K562 (cell line): ENCODE measurements at regions not wholly inside any gene's neighbourhood (a gene's known extent, or its start where the extent isn't known, plus 50 kb on each side); places are given as distances from the start of the nearest gene placed in this dataset.

ENCODE experiments used
- ATAC-seq: fragments of 200-7000 bp; cut with Tn5 transposase; 3 replicates; pipeline ENCODE4 v1.9.1; 2020; ENCODE audit warnings: moderate library complexity
- BruUV-seq: library from RNA; stranded (reverse); fragments of 400-500 nt; replicated peaks from 2 replicates; lab custom pipeline; 2021; lab: Mats Ljungman, UMichigan
- CTCF ChIA-PET: fragments of 300-600 bp; formaldehyde crosslinking; extraction: SDS; loops from one replicate; lab custom pipeline; 2021; ENCODE audit warnings: low intra/inter-chr PET ratio; lab: Yijun Ruan, JAX
- POLR2A ChIA-PET: fragments of 300-600, 350-650 bp; sonication (Branson Sonifier 250); formaldehyde crosslinking; extraction: SDS; loops from one replicate; lab custom pipeline; 2021; ENCODE audit warnings: antibody characterized with exemption, inconsistent platforms; lab: Yijun Ruan, JAX
- DNase-seq, 4 experiments: peaks; one replicate each; pipeline versions ENCODE4 v3.0.0 to v3.0.0-alpha.2; 2011 to 2018; ENCODE audit warnings: low spot score in 3 of 4, mixed read lengths in 3 of 4; ENCODE audit errors: extremely low read depth in 1 of 4
- FAIRE-seq: peaks from 2 replicates; lab custom pipeline; 2011; peaks lifted over from hg19 to GRCh38; lab: Jason Lieb, UNC
- H2AFZ ChIP-seq: 2 replicates; pipeline ENCODE4 v1.6.0; 2011; ENCODE audit warnings: low read depth, low read length, control low read depth, inconsistent platforms
- H3K27ac ChIP-seq: fragments of 200-600 bp; 3 replicates; pipeline ENCODE4 v1.8.0; 2011; ENCODE audit warnings: low read depth, mild to moderate bottlenecking, control low read depth, inconsistent platforms, low read length, moderate library complexity, mixed read lengths; ENCODE audit errors: extremely low read depth
- H3K27me3 ChIP-seq, 2 experiments: fragments of 300-600 bp in 1 of 2; 2 replicates in 1 of 2; 3 replicates in 1 of 2; pipeline versions ENCODE4 v1.6.0 to v1.8.0; 2011; ENCODE audit warnings: inconsistent platforms in 2 of 2, low read length in 2 of 2, mild to moderate bottlenecking in 1 of 2, mixed read lengths in 1 of 2, moderate library complexity in 1 of 2; ENCODE audit not compliant: control insufficient read depth in 2 of 2, insufficient read depth in 2 of 2
- H3K36me3 ChIP-seq: fragments of 300-600 bp; 3 replicates; pipeline ENCODE4 v1.8.0; 2011; ENCODE audit warnings: mild to moderate bottlenecking, low read length, inconsistent platforms; ENCODE audit not compliant: control insufficient read depth, insufficient read depth
- H3K4me1 ChIP-seq, 2 experiments: fragments of 200-600 bp in 1 of 2; replicated peaks in 1 of 2; 2 replicates in 1 of 2; 3 replicates in 1 of 2; pipeline versions ENCODE4 v1.5.1 to v1.8.0; 2011; ENCODE audit warnings: inconsistent platforms in 2 of 2, low read length in 2 of 2, mild to moderate bottlenecking in 1 of 2, mixed read lengths in 1 of 2, moderate library complexity in 1 of 2; ENCODE audit not compliant: control insufficient read depth in 2 of 2, insufficient read depth in 2 of 2
- H3K4me2 ChIP-seq: 2 replicates; pipeline ENCODE4 v1.6.1; 2011; ENCODE audit warnings: low read length, control low read depth, inconsistent platforms, mixed read lengths; ENCODE audit not compliant: insufficient read depth
- H3K4me3 ChIP-seq: fragments of 200-600 bp; sonication (generic), shearing (Covaris generic); 2 replicates; pipeline ENCODE4 v1.5.1; 2016; ENCODE audit warnings: control low read depth, inconsistent platforms
- H3K79me2 ChIP-seq: fragments of 200-600 bp; 3 replicates; pipeline ENCODE4 v1.8.0; 2011; ENCODE audit warnings: low read length, inconsistent platforms; ENCODE audit not compliant: control insufficient read depth, insufficient read depth
- H3K9ac ChIP-seq, 2 experiments: 2 replicates each; pipeline versions ENCODE4 v1.6.0 to v1.6.1; 2011; ENCODE audit warnings: low read depth in 2 of 2, low read length in 2 of 2, control low read depth in 1 of 2, inconsistent platforms in 1 of 2, mild to moderate bottlenecking in 1 of 2, mixed read lengths in 1 of 2; ENCODE audit not compliant: insufficient read depth in 1 of 2
- H3K9me1 ChIP-seq: one replicate; pipeline ENCODE4 v1.6.0; 2011; ENCODE audit warnings: inconsistent platforms, mild to moderate bottlenecking, low read length, moderate library complexity; ENCODE audit not compliant: control insufficient read depth, insufficient read depth
- H3K9me3 ChIP-seq: replicated peaks from 2 replicates; pipeline ENCODE4 v1.5.1; 2011; ENCODE audit warnings: low read depth, low read length, inconsistent platforms; ENCODE audit not compliant: control insufficient read depth, insufficient read depth
- H4K20me1 ChIP-seq: replicated peaks from 2 replicates; pipeline ENCODE4 v1.6.1; 2011; ENCODE audit warnings: low read length, inconsistent platforms, mixed read lengths; ENCODE audit not compliant: control insufficient read depth, insufficient read depth
- FOXP1 ChIP-seq: sonication (generic); formaldehyde crosslinking; IDR thresholded peaks from 2 replicates; pipeline ENCODE4 v1.8.0; 2022; ENCODE audit warnings: mild to moderate bottlenecking, missing genetic modification reagents
- LCOR ChIP-seq: sonication (generic); formaldehyde crosslinking; IDR thresholded peaks from 2 replicates; pipeline ENCODE4 v1.8.0; 2022; ENCODE audit warnings: mild to moderate bottlenecking, missing genetic modification reagents
- POLR2B ChIP-seq: fragments of 450-650 bp; IDR thresholded peaks from 2 replicates; pipeline ENCODE4 v1.6.1; 2018; ENCODE audit warnings: low read depth; ENCODE audit not compliant: partially characterized antibody
- RBM25 ChIP-seq: fragments of 200-400 bp; formaldehyde crosslinking; IDR thresholded peaks from 2 replicates; pipeline ENCODE4 v1.6.1; 2018; ENCODE audit warnings: low read length, low read depth, moderate library complexity; ENCODE audit not compliant: severe bottlenecking
- SETDB1 ChIP-seq: IDR thresholded peaks from one replicate; pipeline ENCODE4 v1.6.1; 2012; ENCODE audit warnings: low read length, control low read depth, inconsistent platforms
- SIX5 ChIP-seq, 2 experiments: IDR thresholded peaks; 2 replicates each; pipeline ENCODE4 v1.6.1; 2011; ENCODE audit warnings: low read length in 2 of 2, borderline replicate concordance in 1 of 2, low read depth in 1 of 2, mild to moderate bottlenecking in 1 of 2, moderate library complexity in 1 of 2; ENCODE audit not compliant: insufficient read depth in 1 of 2
- SMAD2 ChIP-seq: fragments of 150-350 bp; IDR thresholded peaks from 2 replicates; pipeline ENCODE4 v1.6.1; 2014; ENCODE audit warnings: low read depth, mild to moderate bottlenecking, low read length
- TEAD4 ChIP-seq, 2 experiments: sonication (generic) in 1 of 2; formaldehyde crosslinking in 1 of 2; IDR thresholded peaks; 2 replicates each; pipeline versions ENCODE4 v1.6.1 to v1.8.0; 2012 to 2022; ENCODE audit warnings: borderline replicate concordance in 1 of 2, inconsistent platforms in 1 of 2, low read length in 1 of 2, mild to moderate bottlenecking in 1 of 2, missing genetic modification reagents in 1 of 2
- USF2 ChIP-seq: sonication (generic); formaldehyde crosslinking; IDR thresholded peaks from 2 replicates; pipeline ENCODE4 v1.5.0; 2020; ENCODE audit warnings: missing genetic modification reagents
- ZNF12 ChIP-seq: sonication (generic); formaldehyde crosslinking; IDR thresholded peaks from 2 replicates; pipeline ENCODE4 v1.4.0; 2020; ENCODE audit warnings: mild to moderate bottlenecking, missing genetic modification reagents
- ZNF140 ChIP-seq: fragments of 250-450 bp; sonication (Bioruptor Pico); IDR thresholded peaks from 2 replicates; pipeline ENCODE4 v1.8.0; 2021; ENCODE audit warnings: moderate library complexity, mild to moderate bottlenecking, inconsistent platforms
- WGBS: fragments of 100-300 bp; shearing (Covaris generic); methylation state at CpG from one replicate; pipeline ENCODE4 v1.1.6; 2016; ENCODE audit warnings: low coverage, mixed read lengths; ENCODE audit not compliant: insufficient coverage; ENCODE audit errors: missing lambda C conversion rate; 5-methylcytosine and 5-hydroxymethylcytosine counted together
- in situ Hi-C: fragments of 300-500 bp; cut with MboI; formaldehyde crosslinking; loops from 4 replicates; pipeline ENCODE4 v1.15.0; 2018; ENCODE audit warnings: inconsistent platforms, mixed read lengths
- intact Hi-C: fragments of 100-400 bp; cut with micrococcal nuclease; formaldehyde crosslinking; loops from 2 replicates; pipeline ENCODE4 v1.14.2; 2022
- TF ChIP-seq, protein P1 (sequence below): fragments of 450-650 bp; conservative IDR thresholded peaks from 2 replicates; pipeline ENCODE4 v1.6.1; 2016; ENCODE audit warnings: missing genetic modification characterization, low read depth, mild to moderate bottlenecking, missing compliant biosample characterization, moderate library complexity
- TF ChIP-seq, protein P2 (sequence below), 2 experiments: fragments of 450-650 bp in 1 of 2; sonication (generic) in 1 of 2; formaldehyde crosslinking; conservative IDR thresholded peaks; 2 replicates each; pipeline versions ENCODE4 v1.4.0 to v1.8.1; 2020 to 2022; ENCODE audit warnings: mild to moderate bottlenecking in 1 of 2, missing genetic modification reagents in 1 of 2

DNA sequence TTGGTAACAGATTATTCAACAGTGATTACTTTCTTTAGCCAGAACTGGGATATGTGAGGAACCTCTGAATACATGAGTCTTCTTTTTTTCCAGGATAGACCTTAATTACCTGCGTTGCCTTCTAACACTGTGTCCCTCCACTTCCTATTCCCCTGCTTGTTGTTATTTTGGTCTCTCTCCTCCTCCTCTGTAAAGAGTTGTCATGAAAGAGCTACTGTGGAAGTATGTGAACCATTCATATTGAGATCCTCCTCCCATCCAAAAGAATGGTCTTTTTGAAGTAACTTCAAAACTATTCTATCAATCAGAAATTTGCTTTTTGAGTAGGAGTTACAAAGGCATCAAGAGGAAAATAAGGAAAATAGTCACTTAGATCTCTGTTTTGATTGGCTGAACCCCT, 420.0 kb upstream of the TENM3 start:
- no peak overlapping the region for H3K9ac ChIP-seq
- ChIA-PET CTCF (no interaction called here), POLR2A (no interaction called here)
- no peak overlapping the region for H3K27ac ChIP-seq
- no TSS peak for BruUV-seq
- TF ChIP-seq SIX5 (IDR thresholded peaks at IDR 0.05; ENCODE audit: borderline replicate concordance in 1 of 2, insufficient read depth in 1 of 2, low read depth in 1 of 2, low read length in 2 of 2) (no peak), USF2 (CRISPR knock-in tag) (no peak), TEAD4 (IDR thresholded peaks at IDR 0.05; ENCODE audit: low read length) (no peak), TEAD4 (CRISPR knock-in tag; IDR thresholded peaks at IDR 0.05; ENCODE audit: borderline replicate concordance) (no peak), LCOR (CRISPR knock-in tag) (no peak)
- intact Hi-C loops = no loop called here
- FAIRE-seq = no peak
- no peaks in the 10 kb centered on the region for H3K27me3 ChIP-seq
- no peaks in the 10 kb centered on the region for H3K79me2 ChIP-seq
- no peak overlapping the region for H2AFZ ChIP-seq
- no peaks in the 10 kb centered on the region for H3K9me3 ChIP-seq
- H3K4me1 ChIP-seq = no peaks in the 10 kb centered on the region
- H3K4me3 ChIP-seq = no peak overlapping the region
- no peak overlapping the region for H3K4me2 ChIP-seq
- H3K9me1 ChIP-seq = no peaks in the 10 kb centered on the region
- no peaks in the 10 kb centered on the region for H4K20me1 ChIP-seq
- ATAC-seq = no peak
- in situ Hi-C loops = no loop called here
- H3K36me3 ChIP-seq = no peaks in the 10 kb centered on the region
- 0% methylated on average over 1 of the region's 1 CpG for WGBS
- DNase-seq = no peak

DNA sequence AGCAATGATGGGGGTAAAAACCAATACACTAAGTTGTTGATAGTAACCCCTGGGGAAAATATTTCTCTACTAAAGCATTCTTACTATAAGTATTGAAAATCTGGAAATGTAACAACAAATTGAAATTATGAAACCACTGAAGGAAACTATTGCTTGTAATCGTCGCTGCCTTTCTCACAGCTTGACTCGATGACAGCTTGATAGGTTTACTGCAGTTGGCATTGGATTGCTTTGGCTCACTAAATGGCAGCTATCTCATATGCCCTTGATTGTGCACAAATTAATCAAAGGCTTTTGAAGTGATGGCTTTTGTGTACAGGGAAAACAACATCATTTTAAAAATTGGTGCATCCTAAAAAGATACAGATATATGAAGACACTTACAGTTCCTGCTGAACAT, 419.6 kb upstream of the TENM3 start:
- FAIRE-seq (no peak), DNase-seq (no peak), ATAC-seq (no peak)
- TF ChIP-seq ZNF12 (CRISPR knock-in tag) (no peak), POLR2B (no peak), SETDB1 (no peak), RBM25 (no peak), ZNF140 (no peak), SMAD2 (no peak), FOXP1 (no peak)
- TF ChIP-seq, protein P1, sequence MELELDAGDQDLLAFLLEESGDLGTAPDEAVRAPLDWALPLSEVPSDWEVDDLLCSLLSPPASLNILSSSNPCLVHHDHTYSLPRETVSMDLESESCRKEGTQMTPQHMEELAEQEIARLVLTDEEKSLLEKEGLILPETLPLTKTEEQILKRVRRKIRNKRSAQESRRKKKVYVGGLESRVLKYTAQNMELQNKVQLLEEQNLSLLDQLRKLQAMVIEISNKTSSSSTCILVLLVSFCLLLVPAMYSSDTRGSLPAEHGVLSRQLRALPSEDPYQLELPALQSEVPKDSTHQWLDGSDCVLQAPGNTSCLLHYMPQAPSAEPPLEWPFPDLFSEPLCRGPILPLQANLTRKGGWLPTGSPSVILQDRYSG (tag) = no peak
- TF ChIP-seq, protein P2, sequence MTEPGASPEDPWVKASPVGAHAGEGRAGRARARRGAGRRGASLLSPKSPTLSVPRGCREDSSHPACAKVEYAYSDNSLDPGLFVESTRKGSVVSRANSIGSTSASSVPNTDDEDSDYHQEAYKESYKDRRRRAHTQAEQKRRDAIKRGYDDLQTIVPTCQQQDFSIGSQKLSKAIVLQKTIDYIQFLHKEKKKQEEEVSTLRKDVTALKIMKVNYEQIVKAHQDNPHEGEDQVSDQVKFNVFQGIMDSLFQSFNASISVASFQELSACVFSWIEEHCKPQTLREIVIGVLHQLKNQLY (CRISPR knock-in tag; conservative IDR thresholded peaks at IDR 0.05) = no peak
- intact Hi-C loops (no loop called here), in situ Hi-C loops (no loop called here)
- ChIA-PET POLR2A (no interaction called here), CTCF (no interaction called here)
- H3K36me3 ChIP-seq = no peaks in the 10 kb centered on the region
- no peak overlapping the region for H3K4me2 ChIP-seq
- H4K20me1 ChIP-seq = no peaks in the 10 kb centered on the region
- H3K4me3 ChIP-seq = no peak overlapping the region
- no peak overlapping the region for H3K27ac ChIP-seq
- no peaks in the 10 kb centered on the region for H3K4me1 ChIP-seq
- H3K9me3 ChIP-seq = no peaks in the 10 kb centered on the region
- H2AFZ ChIP-seq = no peak overlapping the region
- H3K79me2 ChIP-seq = no peaks in the 10 kb centered on the region
- WGBS = 0% methylated on average over 3 of the region's 3 CpGs
- no peaks in the 10 kb centered on the region for H3K27me3 ChIP-seq
- no TSS peak for BruUV-seq
- no peak overlapping the region for H3K9ac ChIP-seq
- no peaks in the 10 kb centered on the region for H3K9me1 ChIP-seq
